T-cell (primary cell): ENCODE measurements at regions not wholly inside any gene's neighbourhood (a gene's known extent, or its start where the extent isn't known, plus 50 kb on each side); places are given as distances from the start of the nearest gene placed in this dataset.

Source experiments
- ATAC-seq, 4 experiments: fragments of 200-7000 bp in 3 of 4; fragments of 150-1000 bp in 1 of 4; cut with Tn5 transposase; replicated peaks in 1 of 4; 1 replicate in 3 of 4; 2 replicates in 1 of 4; pipeline ENCODE4 v1.10.0; 2021; ENCODE audit warnings: moderate library complexity in 3 of 4, mild to moderate bottlenecking in 2 of 4, moderate number of reproducible peaks in 1 of 4
- CTCF ChIA-PET, 2 donors: fragments of 300-600 bp; sonication (Branson Sonifier 250); formaldehyde crosslinking; loops; one replicate each; lab custom pipeline; 2022; ENCODE audit warnings: antibody characterized with exemption in 2 of 2; lab: Charles Lee
- POLR2A ChIA-PET, 2 donors: fragments of 300-600 bp; sonication (Branson Sonifier 250); formaldehyde crosslinking; loops; one replicate each; lab custom pipeline; 2022; ENCODE audit warnings: antibody characterized with exemption in 2 of 2; lab: Charles Lee
- DNase-seq, 35 experiments: peaks; one replicate each; pipeline versions ENCODE4 v3.0.0 to v3.0.0-alpha.2; 2013 to 2023
- H3K27ac ChIP-seq: one replicate; pipeline ENCODE4 v1.5.1; 2013; ENCODE audit warnings: low read length
- H3K27me3 ChIP-seq, 2 experiments: replicated peaks in 1 of 2; 1 replicate in 1 of 2; 2 replicates in 1 of 2; pipeline versions ENCODE4 v1.6.1 to v1.7.0; 2013; ENCODE audit warnings: low read length in 1 of 2, mixed read lengths in 1 of 2; ENCODE audit not compliant: control insufficient read depth in 2 of 2, insufficient read depth in 2 of 2; ENCODE audit errors: extremely low read depth in 1 of 2
- H3K36me3 ChIP-seq, 2 donors: 1 replicate in 1 of 2; 2 replicates in 1 of 2; pipeline versions ENCODE4 v1.6.1 to v1.7.0; 2013; ENCODE audit warnings: low read length in 1 of 2; ENCODE audit not compliant: control insufficient read depth in 2 of 2, insufficient read depth in 1 of 2; ENCODE audit errors: extremely low read depth in 1 of 2
- H3K4me1 ChIP-seq, 2 experiments: 1 replicate in 1 of 2; 2 replicates in 1 of 2; pipeline versions ENCODE4 v1.6.1 to v1.7.0; 2013; ENCODE audit warnings: low read length in 2 of 2, mixed read lengths in 1 of 2; ENCODE audit not compliant: insufficient read depth in 2 of 2, control insufficient read depth in 1 of 2; ENCODE audit errors: extremely low read depth in 1 of 2
- H3K4me3 ChIP-seq, 2 donors: 1 replicate in 1 of 2; 2 replicates in 1 of 2; pipeline versions ENCODE4 v1.5.1 to v1.7.0; 2013; ENCODE audit warnings: mild to moderate bottlenecking in 2 of 2, low read length in 1 of 2, moderate library complexity in 1 of 2; ENCODE audit not compliant: control insufficient read depth in 1 of 2; ENCODE audit errors: extremely low read depth in 1 of 2
- H3K9me3 ChIP-seq: 2 replicates; pipeline ENCODE4 v1.7.0; 2013
- H3K27ac Mint-ChIP-seq, 2 donors: one replicate each; pipeline ENCODE4 v1.8.0; 2020 to 2021; ENCODE audit warnings: mild to moderate bottlenecking in 2 of 2, mixed read lengths in 2 of 2
- H3K27me3 Mint-ChIP-seq, 2 donors: one replicate each; pipeline ENCODE4 v1.8.0; 2021 to 2022; ENCODE audit warnings: mixed read lengths in 2 of 2
- H3K36me3 Mint-ChIP-seq: one replicate; pipeline ENCODE4 v1.8.0; 2021; ENCODE audit warnings: mixed read lengths
- H3K4me1 Mint-ChIP-seq, 3 donors: one replicate each; pipeline ENCODE4 v1.8.0; 2020 to 2022; ENCODE audit warnings: mixed read lengths in 3 of 3, mild to moderate bottlenecking in 1 of 3
- H3K4me3 Mint-ChIP-seq, 3 donors: one replicate each; pipeline ENCODE4 v1.8.0; 2020 to 2022; ENCODE audit warnings: mild to moderate bottlenecking in 3 of 3, mixed read lengths in 3 of 3, moderate library complexity in 3 of 3
- H3K9me3 Mint-ChIP-seq, 3 donors: one replicate each; pipeline ENCODE4 v1.8.0; 2020 to 2022; ENCODE audit warnings: mixed read lengths in 3 of 3
- WGBS: methylation state at CpG from one replicate; pipeline ENCODE4 v1.1.5; 2013; ENCODE audit warnings: missing lambda C conversion rate; ENCODE audit not compliant: insufficient coverage; 5-methylcytosine and 5-hydroxymethylcytosine counted together

DNA sequence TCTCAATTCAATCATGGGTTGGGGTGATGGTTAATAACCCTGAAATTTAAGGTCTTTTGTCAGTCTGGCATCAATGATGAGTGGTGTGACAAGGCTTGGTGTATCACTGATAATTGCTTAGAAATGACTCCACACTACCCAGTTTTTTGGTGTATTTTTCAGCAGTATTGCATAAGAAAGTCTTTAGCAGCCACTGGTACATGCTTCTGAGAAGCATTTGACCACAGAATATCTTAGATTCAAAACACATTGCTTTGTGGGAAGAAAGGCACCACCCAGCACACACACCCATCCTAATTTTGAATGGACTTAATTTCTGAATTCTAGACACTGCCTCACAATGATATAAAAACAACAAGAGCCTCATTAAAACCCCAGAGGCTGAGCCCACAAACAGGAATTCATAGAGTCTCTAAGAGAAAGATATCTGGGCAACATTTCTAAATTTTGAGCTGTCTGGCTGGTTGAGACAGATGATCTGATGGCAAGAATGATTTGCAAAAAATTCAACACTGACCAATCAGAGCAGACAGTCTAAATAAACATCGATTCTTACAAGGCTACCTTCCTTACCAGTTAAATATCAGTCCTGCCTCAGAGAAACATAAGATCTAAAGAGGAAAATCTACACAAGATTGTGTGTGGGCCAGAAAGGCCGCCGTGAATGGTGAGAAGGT lies 114.7 kb upstream of the CYP1B1 start:
- H3K27ac Mint-ChIP-seq = no peak overlapping the region
- no peak for ATAC-seq

DNA sequence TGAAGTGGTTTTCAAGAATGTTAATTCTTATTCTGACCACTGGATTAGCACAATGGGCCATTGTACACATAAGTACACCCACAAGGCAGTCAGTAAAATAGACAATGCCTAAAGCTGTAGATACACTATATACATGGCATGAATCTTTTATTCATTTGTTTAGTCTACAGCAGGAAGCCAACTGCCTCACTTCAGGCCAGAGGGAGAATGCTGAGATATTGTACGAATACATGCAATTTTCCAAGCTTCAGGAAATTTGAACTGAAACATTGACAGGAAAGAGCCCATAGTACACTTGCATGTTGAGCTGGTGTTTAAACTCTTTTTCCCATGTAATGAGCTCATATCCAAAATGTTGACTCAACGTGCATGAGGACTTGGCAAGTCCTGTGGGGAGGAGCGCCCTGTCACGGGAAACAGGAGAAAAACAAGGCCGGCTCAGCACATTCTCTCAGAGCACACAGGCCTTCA lies 111.6 kb upstream of the CYP1B1 start:
- POLR2A ChIA-PET = interaction anchor here in 1 of 2 donors (0.6 kb wide), 1 partner anchor 561 kb away, joined by 3 read pairs; no protein-coding TSS in a partner anchor
- peaks cover 2 to 21% (median 4%) of the 10 kb centered on the region in 3 donors for H3K4me1 Mint-ChIP-seq
- no peak overlapping the region for H3K27ac Mint-ChIP-seq
- WGBS = 100% methylated on average over 1 of the region's 5 CpGs
- no peak for ATAC-seq
- H3K36me3 Mint-ChIP-seq = no peaks in the 10 kb centered on the region
- H3K4me3 Mint-ChIP-seq = no peak overlapping the region
- DNase-seq = no peak
- H3K27me3 Mint-ChIP-seq = peaks cover 3 to 5% of the 10 kb centered on the region in 2 donors
- Histone ChIP-seq H3K27ac (no peak overlapping the region), H3K36me3 (no peaks in the 10 kb centered on the region), H3K27me3 (no peaks in the 10 kb centered on the region), H3K9me3 (no peaks in the 10 kb centered on the region), H3K4me1 (no peaks in the 10 kb centered on the region), H3K4me3 (no peak overlapping the region)
- CTCF ChIA-PET = interaction anchor here in 1 of 2 donors (0.6 kb wide), 2 partner anchors 29 to 36 kb away, joined by 3 to 4 read pairs; no protein-coding TSS in a partner anchor
- peaks cover 0 to 5% (median 0%) of the 10 kb centered on the region in 3 donors for H3K9me3 Mint-ChIP-seq

More for the DNA sequence above, 114.7 kb upstream of the CYP1B1 start:
- ChIA-PET POLR2A (no interaction called here), CTCF (no interaction called here)
- Histone ChIP-seq H3K27me3 (no peaks in the 10 kb centered on the region), H3K9me3 (no peaks in the 10 kb centered on the region), H3K4me1 (no peaks in the 10 kb centered on the region), H3K4me3 (no peak overlapping the region), H3K36me3 (no peaks in the 10 kb centered on the region), H3K27ac (no peak overlapping the region)
- Mint-ChIP-seq H3K4me3 (no peak overlapping the region), H3K36me3 (no peaks in the 10 kb centered on the region), H3K27me3 (no peaks in the 10 kb centered on the region), H3K9me3 (peaks cover 0 to 5% (median 0%) of the 10 kb centered on the region in 3 donors), H3K4me1 (peaks cover 3 to 24% (median 8%) of the 10 kb centered on the region in 3 donors)
- WGBS = no CpG with 5 or more reads among the region's 3 CpGs
- DNase-seq = no peak

DNA sequence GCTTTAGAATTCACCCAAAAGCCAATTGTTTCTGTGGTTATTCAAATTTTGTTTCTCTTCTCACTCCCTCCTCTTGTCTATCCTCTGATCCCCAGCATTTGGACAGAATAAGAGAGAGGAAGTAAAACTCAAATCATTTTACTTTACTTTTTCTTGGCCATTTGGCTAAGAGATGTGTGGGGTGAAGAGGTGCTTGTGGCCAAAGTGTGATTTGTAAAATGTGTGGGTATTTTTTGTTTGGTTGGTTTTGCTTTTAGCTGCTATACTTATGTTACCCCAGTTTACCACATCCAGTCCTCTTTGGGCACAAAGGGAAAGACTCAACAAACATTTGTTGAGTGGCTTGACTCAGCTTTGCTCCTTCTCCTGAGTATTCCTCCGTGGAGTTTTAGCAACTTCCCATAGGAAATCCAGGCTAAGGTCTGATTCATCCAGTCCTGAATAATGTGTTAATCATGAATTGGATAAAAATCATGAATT lies 109.1 kb upstream of the CYP1B1 start:
- no peaks in the 10 kb centered on the region for H3K9me3 ChIP-seq
- Mint-ChIP-seq H3K4me3 (no peak overlapping the region), H3K27ac (no peak overlapping the region), H3K4me1 (peaks cover 0 to 6% (median 4%) of the 10 kb centered on the region in 3 donors), H3K36me3 (no peaks in the 10 kb centered on the region), H3K9me3 (no peaks in the 10 kb centered on the region), H3K27me3 (peaks cover 3 to 8% of the 10 kb centered on the region in 2 donors)
- POLR2A ChIA-PET = no interaction called here
- H3K36me3 ChIP-seq = no peaks in the 10 kb centered on the region
- H3K27ac ChIP-seq = no peak overlapping the region
- H3K27me3 ChIP-seq = no peaks in the 10 kb centered on the region
- CTCF ChIA-PET = no interaction called here
- peak in 1 of 35 experiments; percentile 6 for DNase-seq
- no peaks in the 10 kb centered on the region for H3K4me1 ChIP-seq
- H3K4me3 ChIP-seq = no peak overlapping the region
- ATAC-seq = no peak
- no CpG with 5 or more reads among the region's 1 CpG for WGBS

DNA sequence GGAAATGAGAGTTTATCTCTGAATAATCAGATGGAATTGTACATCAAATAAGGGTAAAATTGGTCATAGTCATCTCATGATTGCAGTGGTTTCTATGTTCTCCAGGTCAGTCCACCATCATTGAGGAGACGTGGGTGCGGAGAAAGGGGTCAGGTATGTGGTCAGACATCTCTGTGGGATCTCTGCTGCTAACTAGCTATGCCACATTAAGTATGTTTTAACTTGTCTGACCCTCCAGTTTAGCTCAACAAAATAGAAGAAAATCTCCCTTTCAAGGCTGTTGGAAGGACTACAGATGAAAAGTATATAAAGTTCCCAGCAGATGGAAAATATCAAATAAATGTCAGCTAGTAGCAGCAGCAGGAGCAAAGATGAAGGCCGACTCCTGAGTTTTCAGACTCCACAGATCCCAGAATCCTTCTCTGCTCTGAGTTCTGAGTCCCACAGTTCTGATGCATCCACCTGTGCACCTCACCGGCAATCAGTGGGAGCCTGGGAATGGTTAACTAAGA lies 106.6 kb upstream of the CYP1B1 start:
- H3K27me3 Mint-ChIP-seq = peaks cover 12 to 13% of the 10 kb centered on the region in 2 donors
- ATAC-seq (no peak), DNase-seq (no peak)
- no peak overlapping the region for H3K27ac ChIP-seq
- no peak overlapping the region for H3K4me3 Mint-ChIP-seq
- H3K36me3 Mint-ChIP-seq = no peaks in the 10 kb centered on the region
- H3K9me3 Mint-ChIP-seq = no peaks in the 10 kb centered on the region
- H3K36me3 ChIP-seq = no peaks in the 10 kb centered on the region
- no peak overlapping the region for H3K27ac Mint-ChIP-seq
- peaks cover 0 to 6% (median 4%) of the 10 kb centered on the region in 3 donors for H3K4me1 Mint-ChIP-seq
- no peaks in the 10 kb centered on the region for H3K27me3 ChIP-seq
- no peaks in the 10 kb centered on the region for H3K4me1 ChIP-seq
- H3K4me3 ChIP-seq = no peak overlapping the region
- no CpG with 5 or more reads among the region's 4 CpGs for WGBS
- CTCF ChIA-PET = no interaction called here
- POLR2A ChIA-PET = no interaction called here
- H3K9me3 ChIP-seq = no peaks in the 10 kb centered on the region

DNA sequence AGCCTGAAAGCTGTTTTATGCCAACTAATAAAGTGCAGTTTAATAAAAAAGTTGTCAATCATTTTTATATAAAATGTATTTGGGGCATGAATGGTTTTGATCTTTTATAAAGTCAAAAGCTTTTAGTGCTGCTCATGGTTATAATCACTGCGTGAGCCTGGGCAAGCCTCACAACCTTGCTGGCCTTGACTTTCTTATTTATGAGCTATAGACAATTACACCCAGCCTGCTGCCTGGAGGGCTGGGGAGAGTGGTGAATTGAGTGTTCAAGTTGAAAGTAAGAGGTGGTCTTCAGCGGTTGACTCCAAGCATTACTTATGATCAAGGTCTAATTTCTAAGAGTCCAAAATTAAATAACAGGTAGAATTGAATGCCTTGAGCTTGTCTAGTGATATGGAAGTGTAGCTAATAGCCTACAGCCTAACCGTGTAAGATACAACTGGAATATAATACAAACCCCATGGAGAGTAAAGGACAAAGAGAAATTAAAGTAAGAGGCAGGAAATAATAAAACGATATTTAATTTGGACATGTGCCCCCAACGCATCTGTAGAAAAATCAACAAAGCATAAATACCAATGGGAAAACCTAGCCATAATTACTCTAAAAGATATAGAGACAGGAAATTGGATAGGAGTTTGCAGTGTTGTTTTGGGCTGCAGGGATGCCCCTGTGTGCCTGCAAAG lies 106.0 kb upstream of the CYP1B1 start:
- Mint-ChIP-seq H3K4me3 (no peak overlapping the region), H3K36me3 (no peaks in the 10 kb centered on the region), H3K4me1 (peaks cover 0 to 6% (median 4%) of the 10 kb centered on the region in 3 donors), H3K27me3 (peaks cover 12 to 15% of the 10 kb centered on the region in 2 donors), H3K27ac (no peak overlapping the region), H3K9me3 (no peaks in the 10 kb centered on the region)
- Histone ChIP-seq H3K36me3 (no peaks in the 10 kb centered on the region), H3K4me1 (no peaks in the 10 kb centered on the region), H3K27me3 (no peaks in the 10 kb centered on the region), H3K27ac (no peak overlapping the region), H3K9me3 (no peaks in the 10 kb centered on the region), H3K4me3 (no peak overlapping the region)
- CTCF ChIA-PET = no interaction called here
- ATAC-seq (no peak), DNase-seq (no peak)
- WGBS = no CpG with 5 or more reads among the region's 5 CpGs
- POLR2A ChIA-PET = no interaction called here

DNA sequence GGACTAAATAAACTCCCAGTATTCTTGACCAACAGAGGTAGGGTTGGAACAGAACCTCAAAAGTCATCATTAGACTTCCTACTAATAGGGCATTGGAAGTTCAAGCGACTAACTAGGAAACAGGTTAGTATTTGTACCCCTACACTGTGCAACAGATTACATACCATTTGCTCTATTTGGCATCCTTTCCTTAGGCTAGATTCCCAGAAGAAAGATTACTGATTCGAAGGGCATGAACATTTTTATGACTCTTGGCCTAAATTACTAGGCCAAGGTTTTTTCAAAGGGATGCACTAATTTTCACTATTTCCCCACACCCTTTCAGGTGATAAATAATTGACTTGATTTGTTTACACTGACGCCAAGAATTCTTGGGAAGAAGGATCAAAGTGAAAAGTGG lies 104.8 kb upstream of the CYP1B1 start:
- H3K36me3 ChIP-seq = no peaks in the 10 kb centered on the region
- H3K36me3 Mint-ChIP-seq = no peaks in the 10 kb centered on the region

More for the DNA sequence above, 104.8 kb upstream of the CYP1B1 start:
- Mint-ChIP-seq H3K9me3 (no peaks in the 10 kb centered on the region), H3K27ac (no peak overlapping the region), H3K4me3 (no peak overlapping the region), H3K4me1 (peaks cover 0 to 6% (median 4%) of the 10 kb centered on the region in 3 donors), H3K27me3 (peaks cover 13 to 15% of the 10 kb centered on the region in 2 donors)
- DNase-seq (no peak), ATAC-seq (no peak)
- Histone ChIP-seq H3K4me3 (no peak overlapping the region), H3K27me3 (no peaks in the 10 kb centered on the region), H3K4me1 (no peaks in the 10 kb centered on the region), H3K27ac (no peak overlapping the region), H3K9me3 (no peaks in the 10 kb centered on the region)
- CTCF ChIA-PET = no interaction called here
- POLR2A ChIA-PET = no interaction called here
- WGBS = no CpG with 5 or more reads among the region's 3 CpGs
